Occipital lobe (tissue), 1 donor: ENCODE measurements at regions not wholly inside any gene's neighbourhood (a gene's known extent, or its start where the extent isn't known, plus 50 kb on each side); places are given as distances from the start of the nearest gene placed in this dataset.

Experiments
- DNase-seq: peaks from one replicate; lab custom pipeline; 2025; lab: John Stamatoyannopoulos, UW

DNA sequence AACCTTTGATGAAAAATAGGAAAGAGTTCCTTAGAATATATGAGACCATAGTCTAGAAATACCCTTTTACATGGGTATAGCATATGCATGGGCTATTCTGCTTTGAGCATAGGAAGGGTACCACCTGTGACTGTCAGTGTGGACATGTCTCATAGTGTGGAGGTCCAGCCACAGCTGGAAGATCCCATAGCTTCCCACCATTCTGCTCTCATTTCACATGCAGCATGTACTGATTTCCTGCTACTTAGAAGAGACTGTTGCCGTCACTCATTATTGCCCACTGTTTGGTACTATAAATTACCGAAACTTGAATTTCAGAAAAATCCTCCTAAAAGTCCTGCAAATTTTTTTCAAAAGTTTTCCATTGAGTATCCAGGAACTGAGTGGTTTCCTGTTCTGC, 477.8 kb upstream of the DAB2 start:
- no peak for DNase-seq

- no peak for DNase-seq
Observed at GRCh38 chr5:39898731-39899130, 474.0 kb upstream of the DAB2 start.

DNA sequence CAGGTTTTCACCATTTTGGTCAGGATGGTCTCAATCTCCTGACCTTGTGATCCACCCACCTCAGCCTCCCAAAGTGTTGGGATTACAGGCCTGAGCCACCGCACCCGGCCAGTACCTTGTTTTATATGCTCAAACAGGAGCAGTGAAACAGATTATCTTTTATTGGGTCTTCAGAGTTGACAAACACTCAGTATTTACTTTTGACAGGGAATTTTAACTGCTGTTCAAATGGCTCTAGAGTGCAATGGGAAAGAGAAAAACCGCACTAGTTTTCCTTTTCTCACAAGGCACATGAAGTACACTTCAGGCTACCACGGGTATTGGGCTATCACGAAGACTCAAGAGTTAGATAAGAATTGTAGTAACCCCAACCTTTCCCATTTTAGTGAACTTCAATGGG, 471.9 kb upstream of the DAB2 start:
- no peak for DNase-seq

DNA sequence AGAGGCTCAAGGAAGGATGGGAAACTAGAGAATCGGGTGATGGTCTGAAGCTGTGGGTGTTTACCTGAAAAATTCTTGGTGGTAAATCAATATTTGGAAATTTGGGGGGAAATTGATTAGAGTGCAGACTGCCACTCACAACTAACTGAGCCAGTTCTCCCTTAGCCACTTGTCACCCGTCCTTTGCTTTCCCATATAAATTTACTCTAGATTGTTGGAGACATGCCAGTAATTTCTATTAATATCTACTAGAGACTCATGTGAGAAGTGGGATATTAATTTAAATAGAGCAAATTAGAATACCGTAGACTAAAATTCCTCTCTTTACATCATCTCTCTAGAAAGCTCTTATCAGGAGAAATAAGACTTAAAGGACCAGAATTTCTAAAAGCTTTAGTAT, 471.3 kb upstream of the DAB2 start:
- DNase-seq, result no peak

DNA sequence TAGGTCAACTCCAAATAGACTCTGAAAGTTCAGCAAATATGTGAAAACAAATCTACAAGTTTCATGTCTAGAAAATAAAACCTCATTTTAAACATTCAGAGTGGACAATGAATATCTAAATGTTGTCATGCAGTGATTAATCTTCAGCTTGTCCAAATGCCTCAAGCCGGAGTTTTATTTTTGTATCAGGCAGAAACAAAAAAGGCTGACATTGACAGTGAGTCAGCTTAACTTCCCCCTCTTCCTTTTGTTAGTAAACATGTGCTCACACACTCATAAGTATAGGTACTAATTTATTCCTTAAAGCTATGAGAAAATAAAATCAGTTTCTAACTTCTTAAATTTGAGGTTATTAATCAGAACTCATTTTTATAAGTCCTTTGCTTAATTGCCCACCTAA, 467.9 kb upstream of the DAB2 start:
- no peak for DNase-seq

- no peak for DNase-seq
Observed at GRCh38 chr5:39891376-39891775, 466.6 kb upstream of the DAB2 start.

- DNase-seq, result no peak
Observed at GRCh38 chr5:39880985-39881384, 456.2 kb upstream of the DAB2 start.

DNA sequence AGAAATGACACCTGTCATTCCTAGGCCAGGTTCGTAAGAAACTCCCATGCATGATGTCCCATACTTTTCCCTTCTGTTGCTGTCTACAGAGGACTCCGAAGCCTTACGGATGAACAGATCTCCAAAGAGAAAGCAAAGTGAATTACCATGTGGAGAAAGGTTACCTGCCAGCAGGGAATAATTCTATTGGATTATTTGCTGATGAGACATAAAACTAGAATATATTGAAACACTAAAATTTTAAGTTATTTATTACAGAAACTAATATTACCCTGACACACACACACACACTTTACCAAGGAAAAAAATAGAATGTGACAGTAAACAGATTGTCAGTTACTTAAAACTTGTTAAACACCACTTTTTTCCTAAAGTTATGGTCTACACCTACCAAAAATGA, 452.7 kb upstream of the DAB2 start:
- DNase-seq, result no peak

- DNase-seq, result no peak
Observed at GRCh38 chr5:39876146-39876545, 451.4 kb upstream of the DAB2 start.

- no peak for DNase-seq
Observed at GRCh38 chr5:39870137-39870536, 445.4 kb upstream of the DAB2 start.

- no peak for DNase-seq
Observed at GRCh38 chr5:39869396-39869795, 444.6 kb upstream of the DAB2 start.

- DNase-seq, result no peak
Observed at GRCh38 chr5:39867923-39868322, 443.1 kb upstream of the DAB2 start.

- no peak for DNase-seq
Observed at GRCh38 chr5:39863926-39864552, 439.3 kb upstream of the DAB2 start.

- DNase-seq, result no peak
Observed at GRCh38 chr5:39857041-39857440, 432.3 kb upstream of the DAB2 start.

GRCh38 chr5:39854771-39855410, 430.1 kb upstream of the DAB2 start:
- DNase-seq, result no peak

- no peak for DNase-seq
Observed at GRCh38 chr5:39850291-39850690, 425.5 kb upstream of the DAB2 start.

DNA sequence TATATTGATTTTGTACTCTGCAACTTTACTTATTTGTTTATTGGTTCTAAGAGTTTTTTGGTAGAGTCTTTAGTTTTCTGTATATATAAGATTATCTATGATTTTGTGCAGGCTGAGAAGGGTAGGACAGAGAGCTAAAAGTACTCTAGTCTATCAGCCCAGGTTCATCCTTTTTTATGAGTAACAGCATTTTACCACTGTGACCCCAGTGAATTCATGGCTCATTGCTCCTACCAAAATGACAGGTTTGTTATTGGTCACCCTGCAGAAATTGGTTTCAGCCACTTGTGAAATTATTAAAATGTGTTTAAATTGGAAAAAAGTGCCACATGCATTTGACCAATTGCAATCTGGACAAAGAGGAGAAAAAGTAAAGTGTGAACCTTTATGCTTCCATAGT, 421.4 kb upstream of the DAB2 start:
- no peak for DNase-seq

DNA sequence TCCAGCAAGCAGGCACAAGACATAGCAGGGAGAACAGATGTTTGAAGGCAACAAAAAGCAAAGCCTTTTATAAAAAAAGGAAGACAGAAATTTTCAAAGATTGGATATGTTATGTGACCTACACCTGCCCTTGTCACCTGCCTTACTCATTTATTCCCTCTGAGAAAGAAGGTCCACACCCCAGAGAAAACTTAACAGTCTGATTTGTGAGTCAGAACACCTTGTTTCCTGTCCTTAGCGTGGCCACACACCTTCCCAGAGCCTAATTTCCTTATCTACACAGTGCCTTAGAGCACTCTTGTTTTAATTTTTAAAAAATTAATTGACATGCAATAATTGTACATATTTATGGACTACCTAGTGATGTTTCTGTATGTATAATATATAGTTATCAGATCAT, 419.0 kb upstream of the DAB2 start:
- DNase-seq, result no peak

GRCh38 chr5:39835371-39835770, 410.6 kb upstream of the DAB2 start:
- DNase-seq, result no peak

DNA sequence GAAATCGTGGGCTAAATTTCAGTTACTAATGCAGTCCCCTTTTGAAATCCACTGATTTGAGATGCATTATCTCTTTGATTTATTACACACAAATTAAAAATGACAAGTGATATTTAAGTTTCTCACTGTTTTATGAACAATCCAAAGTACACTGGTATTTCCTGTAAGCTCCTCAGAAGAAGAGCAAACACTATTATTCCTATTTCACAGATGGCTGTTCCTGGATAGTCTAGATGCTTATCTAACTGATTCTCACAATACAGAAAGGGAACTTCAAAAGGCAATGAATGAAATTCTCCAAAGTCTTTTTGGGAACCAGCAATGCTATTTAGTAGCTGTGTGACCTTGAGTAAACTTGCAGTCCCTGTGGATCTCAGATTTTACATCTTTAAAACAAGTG, 404.7 kb upstream of the DAB2 start:
- no peak for DNase-seq

DNA sequence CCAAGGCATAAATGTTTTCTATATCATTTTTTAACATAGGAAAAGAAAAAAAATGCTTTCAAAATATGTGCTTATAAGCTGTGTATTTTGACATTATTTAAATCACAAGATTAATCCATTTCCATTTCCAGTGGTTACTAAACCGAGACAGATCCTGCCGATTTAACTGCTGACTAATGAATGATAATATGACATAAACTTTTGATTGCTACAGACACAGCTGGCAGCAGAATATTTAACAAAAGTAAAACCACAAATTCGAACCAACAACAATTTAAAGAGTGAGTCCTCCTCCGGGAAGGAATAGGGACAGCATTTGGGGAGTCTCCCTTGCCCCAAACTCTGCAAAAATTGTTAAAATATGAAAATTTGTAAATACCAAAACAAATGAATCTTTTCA, 401.3 kb upstream of the DAB2 start:
- no peak for DNase-seq

GRCh38 chr5:39825301-39825700, 400.5 kb upstream of the DAB2 start:
- DNase-seq, result no peak

- no peak for DNase-seq
Observed at GRCh38 chr5:39822020-39822419, 397.2 kb upstream of the DAB2 start.

- DNase-seq, result no peak
Observed at GRCh38 chr5:39816866-39817265, 392.1 kb upstream of the DAB2 start.
